ENCODE measurements at regions not wholly inside any gene's neighbourhood (a gene's known extent, or its start where the extent isn't known, plus 50 kb on each side); places are given as distances from the start of the nearest gene placed in this dataset.
"Not testable (repeated sequence)": the region's sequence is repeated elsewhere in the genome, so short reads cannot be mapped to it uniquely, and the experiment has no call there.

- no peaks in the 10 kb centered on the region for H3K36me3 ChIP-seq (ENCODE audit: control insufficient read depth in 2 of 2, insufficient read depth in 2 of 2, low read length in 2 of 2)
- no peak overlapping the region for H3K27ac ChIP-seq (ENCODE audit: low read depth in 2 of 2, low read length in 2 of 2)
- no peak overlapping the region for H3K4me3 ChIP-seq (ENCODE audit: low read length in 2 of 2)
- H3K4me1 ChIP-seq (ENCODE audit: control insufficient read depth in 2 of 2, insufficient read depth in 2 of 2, low read length in 2 of 2) = no peaks in the 10 kb centered on the region
- no peak overlapping the region for H3K9ac ChIP-seq (ENCODE audit: low read depth in 1 of 2, low read length in 2 of 2)
- no peaks in the 10 kb centered on the region for H3K9me3 ChIP-seq (ENCODE audit: control insufficient read depth in 2 of 2, low read length in 2 of 2)
- H3K27me3 ChIP-seq (ENCODE audit: control insufficient read depth in 2 of 2, insufficient read depth in 2 of 2, low read length in 2 of 2) = peaks cover 0 to 2% of the 10 kb centered on the region in 2 donors
These were observed 256.8 kb downstream of the MATN1 start for GRCh38 chr1:30466610-30467009.

- Histone ChIP-seq H3K4me3 (ENCODE audit: low read length in 2 of 2) (no peak overlapping the region), H3K9me3 (ENCODE audit: control insufficient read depth in 2 of 2, low read length in 2 of 2) (no peaks in the 10 kb centered on the region), H3K27ac (ENCODE audit: low read depth in 2 of 2, low read length in 2 of 2) (no peak overlapping the region), H3K9ac (ENCODE audit: low read depth in 1 of 2, low read length in 2 of 2) (no peak overlapping the region), H3K4me1 (ENCODE audit: control insufficient read depth in 2 of 2, insufficient read depth in 2 of 2, low read length in 2 of 2) (no peaks in the 10 kb centered on the region), H3K27me3 (ENCODE audit: control insufficient read depth in 2 of 2, insufficient read depth in 2 of 2, low read length in 2 of 2) (peaks cover 0 to 2% of the 10 kb centered on the region in 2 donors), H3K36me3 (ENCODE audit: control insufficient read depth in 2 of 2, insufficient read depth in 2 of 2, low read length in 2 of 2) (no peaks in the 10 kb centered on the region)
These were observed 257.4 kb downstream of the MATN1 start for GRCh38 chr1:30466026-30466425.

GRCh38 chr1:30465096-30465495 lies 258.3 kb downstream of the MATN1 start:
- Histone ChIP-seq H3K9ac (ENCODE audit: low read depth in 1 of 2, low read length in 2 of 2) (no peak overlapping the region), H3K4me1 (ENCODE audit: control insufficient read depth in 2 of 2, insufficient read depth in 2 of 2, low read length in 2 of 2) (no peaks in the 10 kb centered on the region), H3K9me3 (ENCODE audit: control insufficient read depth in 2 of 2, low read length in 2 of 2) (no peaks in the 10 kb centered on the region), H3K27ac (ENCODE audit: low read depth in 2 of 2, low read length in 2 of 2) (no peak overlapping the region), H3K27me3 (ENCODE audit: control insufficient read depth in 2 of 2, insufficient read depth in 2 of 2, low read length in 2 of 2) (peaks cover 0 to 2% of the 10 kb centered on the region in 2 donors), H3K4me3 (ENCODE audit: low read length in 2 of 2) (no peak overlapping the region), H3K36me3 (ENCODE audit: control insufficient read depth in 2 of 2, insufficient read depth in 2 of 2, low read length in 2 of 2) (no peaks in the 10 kb centered on the region)

GRCh38 chr1:30464187-30464617 lies 259.2 kb downstream of the MATN1 start:
- H3K4me3 ChIP-seq (ENCODE audit: low read length in 2 of 2) = no peak overlapping the region
- no peak overlapping the region for H3K27ac ChIP-seq (ENCODE audit: low read depth in 2 of 2, low read length in 2 of 2)
- peaks cover 0 to 2% of the 10 kb centered on the region in 2 donors for H3K27me3 ChIP-seq (ENCODE audit: control insufficient read depth in 2 of 2, insufficient read depth in 2 of 2, low read length in 2 of 2)
- H3K4me1 ChIP-seq (ENCODE audit: control insufficient read depth in 2 of 2, insufficient read depth in 2 of 2, low read length in 2 of 2) = no peaks in the 10 kb centered on the region
- H3K36me3 ChIP-seq (ENCODE audit: control insufficient read depth in 2 of 2, insufficient read depth in 2 of 2, low read length in 2 of 2) = no peaks in the 10 kb centered on the region
- no peaks in the 10 kb centered on the region for H3K9me3 ChIP-seq (ENCODE audit: control insufficient read depth in 2 of 2, low read length in 2 of 2)
- H3K9ac ChIP-seq (ENCODE audit: low read depth in 1 of 2, low read length in 2 of 2) = no peak overlapping the region

- Histone ChIP-seq H3K27ac (ENCODE audit: low read depth in 2 of 2, low read length in 2 of 2) (no peak overlapping the region), H3K36me3 (ENCODE audit: control insufficient read depth in 2 of 2, insufficient read depth in 2 of 2, low read length in 2 of 2) (no peaks in the 10 kb centered on the region), H3K9me3 (ENCODE audit: control insufficient read depth in 2 of 2, low read length in 2 of 2) (no peaks in the 10 kb centered on the region), H3K27me3 (ENCODE audit: control insufficient read depth in 2 of 2, insufficient read depth in 2 of 2, low read length in 2 of 2) (peaks cover 0 to 2% of the 10 kb centered on the region in 2 donors), H3K4me1 (ENCODE audit: control insufficient read depth in 2 of 2, insufficient read depth in 2 of 2, low read length in 2 of 2) (no peaks in the 10 kb centered on the region), H3K4me3 (ENCODE audit: low read length in 2 of 2) (no peak overlapping the region), H3K9ac (ENCODE audit: low read depth in 1 of 2, low read length in 2 of 2) (no peak overlapping the region)
These were observed 260.5 kb downstream of the MATN1 start for GRCh38 chr1:30462826-30463425.

GRCh38 chr1:30462166-30462565 lies 261.2 kb downstream of the MATN1 start:
- Histone ChIP-seq H3K27me3 (ENCODE audit: control insufficient read depth in 2 of 2, insufficient read depth in 2 of 2, low read length in 2 of 2) (peaks cover 0 to 2% of the 10 kb centered on the region in 2 donors), H3K9ac (ENCODE audit: low read depth in 1 of 2, low read length in 2 of 2) (no peak overlapping the region), H3K9me3 (ENCODE audit: control insufficient read depth in 2 of 2, low read length in 2 of 2) (no peaks in the 10 kb centered on the region), H3K4me3 (ENCODE audit: low read length in 2 of 2) (no peak overlapping the region), H3K27ac (ENCODE audit: low read depth in 2 of 2, low read length in 2 of 2) (no peak overlapping the region), H3K36me3 (ENCODE audit: control insufficient read depth in 2 of 2, insufficient read depth in 2 of 2, low read length in 2 of 2) (no peaks in the 10 kb centered on the region), H3K4me1 (ENCODE audit: control insufficient read depth in 2 of 2, insufficient read depth in 2 of 2, low read length in 2 of 2) (no peaks in the 10 kb centered on the region)

GRCh38 chr1:30461640-30462039 lies 261.7 kb downstream of the MATN1 start:
- no peaks in the 10 kb centered on the region for H3K36me3 ChIP-seq (ENCODE audit: control insufficient read depth in 2 of 2, insufficient read depth in 2 of 2, low read length in 2 of 2)
- no peak overlapping the region for H3K27ac ChIP-seq (ENCODE audit: low read depth in 2 of 2, low read length in 2 of 2)
- H3K9ac ChIP-seq (ENCODE audit: low read depth in 1 of 2, low read length in 2 of 2) = no peak overlapping the region
- H3K9me3 ChIP-seq (ENCODE audit: control insufficient read depth in 2 of 2, low read length in 2 of 2) = no peaks in the 10 kb centered on the region
- H3K27me3 ChIP-seq (ENCODE audit: control insufficient read depth in 2 of 2, insufficient read depth in 2 of 2, low read length in 2 of 2) = no peaks in the 10 kb centered on the region
- no peaks in the 10 kb centered on the region for H3K4me1 ChIP-seq (ENCODE audit: control insufficient read depth in 2 of 2, insufficient read depth in 2 of 2, low read length in 2 of 2)
- no peak overlapping the region for H3K4me3 ChIP-seq (ENCODE audit: low read length in 2 of 2)

- Histone ChIP-seq H3K4me1 (ENCODE audit: control insufficient read depth in 2 of 2, insufficient read depth in 2 of 2, low read length in 2 of 2) (no peaks in the 10 kb centered on the region), H3K4me3 (ENCODE audit: low read length in 2 of 2) (no peak overlapping the region), H3K9me3 (ENCODE audit: control insufficient read depth in 2 of 2, low read length in 2 of 2) (no peaks in the 10 kb centered on the region), H3K27ac (ENCODE audit: low read depth in 2 of 2, low read length in 2 of 2) (no peak overlapping the region), H3K27me3 (ENCODE audit: control insufficient read depth in 2 of 2, insufficient read depth in 2 of 2, low read length in 2 of 2) (no peaks in the 10 kb centered on the region), H3K36me3 (ENCODE audit: control insufficient read depth in 2 of 2, insufficient read depth in 2 of 2, low read length in 2 of 2) (no peaks in the 10 kb centered on the region), H3K9ac (ENCODE audit: low read depth in 1 of 2, low read length in 2 of 2) (no peak overlapping the region)
These were observed 262.7 kb downstream of the MATN1 start for GRCh38 chr1:30460661-30461060.

GRCh38 chr1:30458730-30459485 lies 264.5 kb downstream of the MATN1 start:
- H3K27me3 ChIP-seq (ENCODE audit: control insufficient read depth in 2 of 2, insufficient read depth in 2 of 2, low read length in 2 of 2); H3K36me3 ChIP-seq (ENCODE audit: control insufficient read depth in 2 of 2, insufficient read depth in 2 of 2, low read length in 2 of 2): not testable (repeated sequence)

GRCh38 chr1:30452925-30453324 lies 270.5 kb downstream of the MATN1 start:
- Histone ChIP-seq H3K36me3 (ENCODE audit: control insufficient read depth in 2 of 2, insufficient read depth in 2 of 2, low read length in 2 of 2) (no peaks in the 10 kb centered on the region), H3K27me3 (ENCODE audit: control insufficient read depth in 2 of 2, insufficient read depth in 2 of 2, low read length in 2 of 2) (no peaks in the 10 kb centered on the region), H3K4me3 (ENCODE audit: low read length in 2 of 2) (no peak overlapping the region), H3K27ac (ENCODE audit: low read depth in 2 of 2, low read length in 2 of 2) (no peak overlapping the region), H3K9ac (ENCODE audit: low read depth in 1 of 2, low read length in 2 of 2) (no peak overlapping the region), H3K4me1 (ENCODE audit: control insufficient read depth in 2 of 2, insufficient read depth in 2 of 2, low read length in 2 of 2) (no peaks in the 10 kb centered on the region), H3K9me3 (ENCODE audit: control insufficient read depth in 2 of 2, low read length in 2 of 2) (no peaks in the 10 kb centered on the region)

More at GRCh38 chr1:30458730-30459485, 264.5 kb downstream of the MATN1 start:
- H3K9me3 ChIP-seq (ENCODE audit: control insufficient read depth in 2 of 2, low read length in 2 of 2); H3K27ac ChIP-seq (ENCODE audit: low read depth in 2 of 2, low read length in 2 of 2); H3K4me1 ChIP-seq (ENCODE audit: control insufficient read depth in 2 of 2, insufficient read depth in 2 of 2, low read length in 2 of 2); H3K9ac ChIP-seq (ENCODE audit: low read depth in 1 of 2, low read length in 2 of 2); H3K4me3 ChIP-seq (ENCODE audit: low read length in 2 of 2): not testable (repeated sequence)

Data from mucosa of rectum (tissue), 2 donors.